IMR-90 (cell line): ENCODE measurements at regions not wholly inside any gene's neighbourhood (a gene's known extent, or its start where the extent isn't known, plus 50 kb on each side); places are given as distances from the start of the nearest gene placed in this dataset.

Experiments used
- ATAC-seq: fragments of 200-7000 bp; cut with Tn5 transposase; 2 replicates; pipeline ENCODE4 v1.9.1; 2020; ENCODE audit warnings: low read depth, mild to moderate bottlenecking, moderate library complexity
- BruUV-seq: library from RNA; stranded (reverse); fragments of 400-500 nt; replicated peaks from 2 replicates; lab custom pipeline; 2021; lab: Mats Ljungman, UMichigan
- CTCF ChIA-PET: fragments of 300-600 bp; formaldehyde crosslinking; extraction: SDS; loops from one replicate; lab custom pipeline; 2021; ENCODE audit warnings: antibody characterized with exemption; lab: Yijun Ruan, JAX
- POLR2A ChIA-PET: fragments of 300-600 bp; sonication (Branson Sonifier 250); formaldehyde crosslinking; loops from one replicate; lab custom pipeline; 2022; ENCODE audit warnings: antibody characterized with exemption; ENCODE audit not compliant: unreplicated experiment; lab: Charles Lee
- DNase-seq: peaks from one replicate; pipeline ENCODE4 v3.0.0; 2013
- H2AFZ ChIP-seq: replicated peaks from 2 replicates; pipeline ENCODE3; 2013; ENCODE audit warnings: low read length, mild to moderate bottlenecking; ENCODE audit not compliant: poor library complexity
- H2AK5ac ChIP-seq: 2 replicates; pipeline ENCODE4 v1.6.1; 2013; ENCODE audit warnings: low read depth, low read length, inconsistent platforms
- H2AK9ac ChIP-seq: replicated peaks from 2 replicates; pipeline ENCODE3; 2013; ENCODE audit warnings: mild to moderate bottlenecking, low read depth, low read length, moderate library complexity; ENCODE audit not compliant: poor library complexity
- H2BK120ac ChIP-seq: 2 replicates; pipeline ENCODE4 v1.6.1; 2013; ENCODE audit warnings: low read depth, low read length, inconsistent platforms
- H2BK15ac ChIP-seq: 3 replicates; pipeline ENCODE4 v1.6.1; 2013; ENCODE audit warnings: low read depth, low read length, inconsistent platforms
- H2BK20ac ChIP-seq: 2 replicates; pipeline ENCODE4 v1.6.1; 2013; ENCODE audit warnings: low read depth, mild to moderate bottlenecking, inconsistent platforms, low read length, moderate library complexity
- H2BK5ac ChIP-seq: 2 replicates; pipeline ENCODE4 v1.6.1; 2013; ENCODE audit warnings: mild to moderate bottlenecking, low read depth, low read length, inconsistent platforms; ENCODE audit not compliant: poor library complexity, severe bottlenecking
- H3K14ac ChIP-seq: replicated peaks from 2 replicates; pipeline ENCODE4 v1.6.1; 2013; ENCODE audit warnings: low read depth, low read length, inconsistent platforms
- H3K18ac ChIP-seq: 2 replicates; pipeline ENCODE4 v1.6.1; 2013; ENCODE audit warnings: low read depth, low read length, control low read depth
- H3K23ac ChIP-seq: 2 replicates; pipeline ENCODE4 v1.6.1; 2013; ENCODE audit warnings: low read depth, low read length, inconsistent platforms
- H3K27ac ChIP-seq: 2 replicates; pipeline ENCODE4 v1.5.1; 2013; ENCODE audit warnings: mild to moderate bottlenecking, control low read depth, low read length; ENCODE audit not compliant: insufficient read depth
- H3K27me3 ChIP-seq: 2 replicates; pipeline ENCODE4 v1.6.1; 2013; ENCODE audit warnings: low read length; ENCODE audit not compliant: control insufficient read depth, insufficient read depth
- H3K36me3 ChIP-seq: 2 replicates; pipeline ENCODE4 v1.6.1; 2013; ENCODE audit warnings: low read length, mixed read lengths; ENCODE audit not compliant: control insufficient read depth, insufficient read depth
- H3K4ac ChIP-seq: 2 replicates; pipeline ENCODE4 v1.6.1; 2013; ENCODE audit warnings: low read depth, low read length, inconsistent platforms
- H3K4me1 ChIP-seq: 2 replicates; pipeline ENCODE4 v1.6.1; 2013; ENCODE audit warnings: low read length, mixed read lengths; ENCODE audit not compliant: control insufficient read depth, insufficient read depth
- H3K4me2 ChIP-seq: 2 replicates; pipeline ENCODE4 v1.6.1; 2013; ENCODE audit warnings: low read depth, mild to moderate bottlenecking, control low read depth, low read length, moderate library complexity
- H3K4me3 ChIP-seq: 2 replicates; pipeline ENCODE4 v1.5.1; 2013; ENCODE audit warnings: low read depth, mild to moderate bottlenecking, control low read depth, low read length, moderate library complexity; ENCODE audit not compliant: insufficient read depth
- H3K56ac ChIP-seq: 2 replicates; pipeline ENCODE4 v1.6.1; 2013; ENCODE audit warnings: low read length, inconsistent platforms; ENCODE audit not compliant: insufficient read depth; ENCODE audit errors: extremely low read depth
- H3K79me1 ChIP-seq, 2 experiments: 2 replicates each; pipeline ENCODE4 v1.6.1; 2013; ENCODE audit warnings: low read length in 2 of 2, inconsistent platforms in 1 of 2, low read depth in 1 of 2
- H3K9ac ChIP-seq: 2 replicates; pipeline ENCODE4 v1.6.1; 2013; ENCODE audit warnings: low read depth, low read length, control low read depth
- H3K9me1 ChIP-seq: 2 replicates; pipeline ENCODE4 v1.6.1; 2013; ENCODE audit warnings: low read length, inconsistent platforms; ENCODE audit not compliant: insufficient read depth
- H3K9me3 ChIP-seq: 2 replicates; pipeline ENCODE4 v1.6.1; 2013; ENCODE audit warnings: low read length; ENCODE audit not compliant: control insufficient read depth, insufficient read depth
- H4K20me1 ChIP-seq: 2 replicates; pipeline ENCODE4 v1.6.1; 2013; ENCODE audit warnings: low read length, inconsistent platforms; ENCODE audit not compliant: insufficient read depth
- H4K5ac ChIP-seq: 2 replicates; pipeline ENCODE4 v1.6.1; 2013; ENCODE audit warnings: mild to moderate bottlenecking, low read depth, low read length, control low read depth
- H4K8ac ChIP-seq, 2 experiments: 2 replicates each; pipeline ENCODE4 v1.6.1; 2013; ENCODE audit warnings: low read depth in 2 of 2, low read length in 2 of 2, control low read depth in 1 of 2, inconsistent platforms in 1 of 2
- H4K91ac ChIP-seq: 2 replicates; pipeline ENCODE4 v1.6.1; 2013; ENCODE audit warnings: low read depth, low read length, inconsistent platforms; ENCODE audit not compliant: insufficient read depth
- BHLHE40 ChIP-seq: fragments of 150-350 bp; IDR thresholded peaks from 2 replicates; pipeline ENCODE4 v1.6.1; 2016; ENCODE audit warnings: mild to moderate bottlenecking, low read depth, low read length
- CEBPB ChIP-seq: IDR thresholded peaks from 2 replicates; pipeline ENCODE4 v1.6.1; 2012; ENCODE audit warnings: low read depth, low read length, improper control_type of control experiment
- CHD1 ChIP-seq: IDR thresholded peaks from 2 replicates; pipeline ENCODE4 v1.6.1; 2012; ENCODE audit warnings: low read depth, low read length, improper control_type of control experiment
- CTCF ChIP-seq: conservative IDR thresholded peaks from 2 replicates; pipeline ENCODE4 v1.5.1; 2012; ENCODE audit warnings: mild to moderate bottlenecking, low read depth, low read length, improper control_type of control experiment
- ELK1 ChIP-seq: fragments of 150-350 bp; IDR thresholded peaks from 2 replicates; pipeline ENCODE4 v1.6.1; 2016; ENCODE audit warnings: low read depth, mild to moderate bottlenecking, low read length, moderate library complexity, borderline replicate concordance
- MAFK ChIP-seq: IDR thresholded peaks from 2 replicates; pipeline ENCODE4 v1.6.1; 2012; ENCODE audit warnings: low read depth, low read length, improper control_type of control experiment
- MAZ ChIP-seq: IDR thresholded peaks from 2 replicates; pipeline ENCODE4 v1.6.1; 2012; ENCODE audit warnings: low read depth, mild to moderate bottlenecking, low read length, improper control_type of control experiment, moderate library complexity, borderline replicate concordance
- MXI1 ChIP-seq: IDR thresholded peaks from 2 replicates; pipeline ENCODE4 v1.6.1; 2012; ENCODE audit warnings: low read depth, mild to moderate bottlenecking, low read length, moderate library complexity, borderline replicate concordance
- NFE2L2 ChIP-seq: fragments of 150-350 bp; IDR thresholded peaks from 2 replicates; pipeline ENCODE4 v1.6.1; 2016; ENCODE audit warnings: low read depth, mild to moderate bottlenecking, low read length
- POLR2A ChIP-seq: IDR thresholded peaks from 2 replicates; pipeline ENCODE4 v1.6.1; 2012; ENCODE audit warnings: mild to moderate bottlenecking, low read depth, low read length
- RAD21 ChIP-seq: IDR thresholded peaks from 2 replicates; pipeline ENCODE4 v1.6.1; 2012; ENCODE audit warnings: low read length, improper control_type of control experiment
- RCOR1 ChIP-seq: IDR thresholded peaks from 2 replicates; pipeline ENCODE4 v1.6.1; 2012; ENCODE audit warnings: mild to moderate bottlenecking, low read length, improper control_type of control experiment; ENCODE audit not compliant: insufficient replicate concordance
- RFX5 ChIP-seq: IDR thresholded peaks from 2 replicates; pipeline ENCODE4 v1.8.0; 2012; ENCODE audit warnings: low read depth, mild to moderate bottlenecking, low read length, moderate library complexity
- SMC3 ChIP-seq: fragments of 150-350 bp; IDR thresholded peaks from 2 replicates; pipeline ENCODE4 v1.6.1; 2016; ENCODE audit warnings: low read depth, mild to moderate bottlenecking, antibody characterized with exemption, low read length, moderate library complexity
- USF2 ChIP-seq: fragments of 150-350 bp; IDR thresholded peaks from 2 replicates; pipeline ENCODE4 v1.6.1; 2017; ENCODE audit warnings: mild to moderate bottlenecking, antibody characterized with exemption, low read length, low read depth
- WGBS, 2 experiments: methylation state at CpG; one replicate each; pipeline versions ENCODE4 v1.1.5 to v1.1.7; 2013; ENCODE audit warnings: missing lambda C conversion rate in 2 of 2; ENCODE audit not compliant: insufficient read length in 1 of 2; ENCODE audit errors: extremely low coverage in 2 of 2; 5-methylcytosine and 5-hydroxymethylcytosine counted together
- dilution Hi-C: fragments of 300-500 bp; cut with HindIII; formaldehyde crosslinking; loops from one replicate; pipeline ENCODE4 v1.14.3; 2018; ENCODE audit warnings: low sequenced_read_pairs; ENCODE audit not compliant: unreplicated experiment
- in situ Hi-C: fragments of 300-500 bp; cut with MboI; formaldehyde crosslinking; loops from 3 replicates; pipeline ENCODE4 v1.14.3; 2019; ENCODE audit warnings: low sequenced_read_pairs, inconsistent platforms, mixed read lengths
- intact Hi-C: fragments of 100-400 bp; cut with micrococcal nuclease; formaldehyde crosslinking; loops from 2 replicates; pipeline ENCODE4 v1.10.0; 2022

GRCh38 chr16:17556276-17557052, 85.7 kb upstream of the XYLT1 start:
- Histone ChIP-seq H3K4me2 (no peak overlapping the region), H3K18ac (no peak overlapping the region), H2AK9ac (no peak overlapping the region), H2BK120ac (no peak overlapping the region), H3K9me3 (no peaks in the 10 kb centered on the region), H2BK20ac (no peak overlapping the region), H3K4ac (no peak overlapping the region), H3K14ac (no peak overlapping the region), H3K56ac (no peak overlapping the region), H3K9ac (no peak overlapping the region), H3K4me3 (no peak overlapping the region), H3K9me1 (peaks cover 9% of the 10 kb centered on the region), H3K27me3 (peaks cover 3% of the 10 kb centered on the region; the same call in 1 of the 2 replicates), H4K8ac (no peak overlapping the region), H3K23ac (no peak overlapping the region), H2BK15ac (no peak overlapping the region), H2AFZ (no peak overlapping the region), H4K20me1 (no peaks in the 10 kb centered on the region), H3K27ac (no peak overlapping the region), H2AK5ac (no peak overlapping the region), H4K91ac (no peak overlapping the region), H4K5ac (no peak overlapping the region), H3K36me3 (no peaks in the 10 kb centered on the region), H3K79me1 (no peaks in the 10 kb centered on the region; a peak in 1 of 4 replicates), H2BK5ac (no peak overlapping the region), H3K4me1 (peaks cover 3% of the 10 kb centered on the region)
- ChIA-PET POLR2A (no interaction called here), CTCF (interaction anchor here (0.6 to 2.3 kb wide), 6 partner anchors 11 to 57 kb away, joined by 3 to 11 read pairs (median 3); no protein-coding TSS in a partner anchor)
- dilution Hi-C loops (no loop called here), in situ Hi-C loops (no loop called here), intact Hi-C loops (no loop called here)
- DNase-seq (peak; percentile 33), ATAC-seq (peak; percentile 85)
- no CpG with 5 or more reads among the region's 7 CpGs for WGBS, 2 experiments
- BruUV-seq = no TSS peak
- TF ChIP-seq CEBPB (no peak), ELK1 (no peak), MXI1 (no peak), SMC3 (peak; percentile 52; the same call in 1 of the 2 replicates), USF2 (no peak), RAD21 (peak; percentile 50), CTCF (peak; percentile 58), MAZ (no peak), POLR2A (no peak), RFX5 (no peak), MAFK (no peak), RCOR1 (no peak), BHLHE40 (no peak), NFE2L2 (no peak), CHD1 (no peak)
